ENCODE measurements at regions not wholly inside any gene's neighbourhood (a gene's known extent, or its start where the extent isn't known, plus 50 kb on each side); places are given as distances from the start of the nearest gene placed in this dataset.

GRCh38 chr1:88180449-88181108, 503.5 kb upstream of the PKN2 start:
- no peak overlapping the region for H3K27ac Mint-ChIP-seq
- H3K27me3 Mint-ChIP-seq (ENCODE audit: low read depth): no peaks in the 10 kb centered on the region
- ChIA-PET CTCF (interaction anchor here (0.5 to 1.7 kb wide), 39 partner anchors 8 to 1029 kb away, joined by 3 to 15 read pairs (median 5); partner anchors contain the start of gene PKN2), POLR2A (no interaction called here)
- peak; percentile 100 for ATAC-seq
- TF ChIP-seq CTCF (IDR thresholded peaks at IDR 0.05) (peak; percentile 80), USF1 (CRISPR knock-in tag; IDR thresholded peaks at IDR 0.05) (no peak), ZNF317 (CRISPR knock-in tag; IDR thresholded peaks at IDR 0.05; ENCODE audit: borderline replicate concordance, low read depth) (no peak), ETV6 (CRISPR knock-in tag; IDR thresholded peaks at IDR 0.05) (0 out of 2 replicates have a peak, but pooled peaks have one; percentile 19)
- DNase-seq (ENCODE audit: low spot score): peak; percentile 81
- H3K4me1 Mint-ChIP-seq: peaks cover 20% of the 10 kb centered on the region
- H3K4me3 Mint-ChIP-seq: no peak overlapping the region
- no peaks in the 10 kb centered on the region for H3K36me3 Mint-ChIP-seq
- H3K9me3 Mint-ChIP-seq: no peaks in the 10 kb centered on the region

- Mint-ChIP-seq H3K4me3 (no peak overlapping the region), H3K27ac (no peak overlapping the region), H3K4me1 (0 out of 2 replicates have a peak, but pooled peaks cover 3% of the 10 kb centered on the region), H3K27me3 (ENCODE audit: low read depth) (no peaks in the 10 kb centered on the region), H3K9me3 (no peaks in the 10 kb centered on the region), H3K36me3 (no peaks in the 10 kb centered on the region)
- no peak for ATAC-seq
- no peak for DNase-seq (ENCODE audit: low spot score)
- ChIA-PET CTCF (no interaction called here), POLR2A (no interaction called here)
- TF ChIP-seq ZSCAN18 (CRISPR knock-in tag; IDR thresholded peaks at IDR 0.05): no peak
- no peak for TF ChIP-seq CTCF (IDR thresholded peaks at IDR 0.05)
- TF ChIP-seq HMGA2 (CRISPR knock-in tag; IDR thresholded peaks at IDR 0.05): no peak
- no peak for TF ChIP-seq NR3C1 (CRISPR knock-in tag; conservative IDR thresholded peaks at IDR 0.05; ENCODE audit: low read depth)
- no peak for TF ChIP-seq STAT6 (CRISPR knock-in tag; conservative IDR thresholded peaks at IDR 0.05; ENCODE audit: low read depth)
- TF ChIP-seq IRF2 (CRISPR knock-in tag; IDR thresholded peaks at IDR 0.05; ENCODE audit: borderline replicate concordance, low read depth): no peak
- TF ChIP-seq ZNF121 (CRISPR knock-in tag; IDR thresholded peaks at IDR 0.05): no peak
- TF ChIP-seq NR1H2 (CRISPR knock-in tag; IDR thresholded peaks at IDR 0.05): no peak
- TF ChIP-seq RELA (CRISPR knock-in tag; IDR thresholded peaks at IDR 0.05; ENCODE audit: borderline replicate concordance): no peak
- no peak for TF ChIP-seq PRRX2 (CRISPR knock-in tag; IDR thresholded peaks at IDR 0.05)
- no peak for TF ChIP-seq EMX1 (CRISPR knock-in tag; IDR thresholded peaks at IDR 0.05)
These were observed 497.2 kb upstream of the PKN2 start for GRCh38 chr1:88186911-88187310.
